ENCODE measurements at regions not wholly inside any gene's neighbourhood (a gene's known extent, or its start where the extent isn't known, plus 50 kb on each side); places are given as distances from the start of the nearest gene placed in this dataset.
A peak's percentile ranks its signal among the peaks of the same experiment; 100 is the strongest.

- no peak for DNase-seq (ENCODE audit: low read depth)
Observed at GRCh38 chr9:515665-516064, 301.0 kb downstream of the DOCK8 start.

DNA sequence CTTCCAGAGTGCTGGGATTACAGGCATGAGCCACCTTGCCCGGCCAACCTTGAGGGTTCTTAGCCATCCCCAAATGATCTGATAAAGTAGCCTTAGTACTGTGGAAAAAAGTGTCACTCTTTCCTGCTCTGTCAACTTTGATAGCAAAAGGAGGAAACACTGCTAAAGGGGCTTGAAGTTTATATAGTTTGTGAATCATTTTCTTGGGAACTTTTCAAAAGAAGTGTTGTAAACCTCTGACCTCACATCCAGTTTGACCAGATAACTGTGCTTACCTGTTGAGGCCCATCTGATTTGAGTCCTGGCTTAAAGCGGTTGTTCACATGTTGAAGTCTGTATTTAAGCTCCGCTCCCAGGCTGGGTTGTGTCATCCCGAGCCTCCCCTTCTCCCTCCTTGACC lies 303.3 kb downstream of the DOCK8 start:
- DNase-seq (ENCODE audit: low read depth), result no peak

GRCh38 chr9:518540-518939 lies 303.9 kb downstream of the DOCK8 start:
- DNase-seq (ENCODE audit: low read depth), result no peak

GRCh38 chr9:519579-519978 lies 304.9 kb downstream of the DOCK8 start:
- no peak for DNase-seq (ENCODE audit: low read depth)

- no peak for DNase-seq (ENCODE audit: low read depth)
Observed at GRCh38 chr9:520302-520701, 305.6 kb downstream of the DOCK8 start.

DNA sequence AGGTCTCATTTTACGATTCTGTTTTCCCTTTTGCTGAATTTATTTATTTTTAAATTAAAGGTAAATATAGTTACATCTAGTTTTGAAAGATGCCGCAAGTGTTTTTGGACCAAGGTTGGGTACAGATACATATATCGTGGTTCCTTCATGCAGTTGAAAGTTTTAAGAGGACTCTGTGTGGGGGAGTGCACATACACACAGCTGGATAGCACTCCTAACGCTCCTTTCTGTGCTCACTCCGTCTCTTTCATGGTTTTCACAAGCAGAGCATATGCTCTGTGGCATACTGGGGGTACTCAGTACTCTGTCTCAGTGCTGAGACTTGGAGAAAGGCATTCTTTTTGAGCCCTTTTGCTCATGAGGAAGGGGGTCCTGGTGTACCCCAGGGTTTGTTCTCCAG lies 307.5 kb downstream of the DOCK8 start:
- DNase-seq (ENCODE audit: low read depth), result no peak

GRCh38 chr9:522658-523057 lies 308.0 kb downstream of the DOCK8 start:
- no peak for DNase-seq (ENCODE audit: low read depth)

DNA sequence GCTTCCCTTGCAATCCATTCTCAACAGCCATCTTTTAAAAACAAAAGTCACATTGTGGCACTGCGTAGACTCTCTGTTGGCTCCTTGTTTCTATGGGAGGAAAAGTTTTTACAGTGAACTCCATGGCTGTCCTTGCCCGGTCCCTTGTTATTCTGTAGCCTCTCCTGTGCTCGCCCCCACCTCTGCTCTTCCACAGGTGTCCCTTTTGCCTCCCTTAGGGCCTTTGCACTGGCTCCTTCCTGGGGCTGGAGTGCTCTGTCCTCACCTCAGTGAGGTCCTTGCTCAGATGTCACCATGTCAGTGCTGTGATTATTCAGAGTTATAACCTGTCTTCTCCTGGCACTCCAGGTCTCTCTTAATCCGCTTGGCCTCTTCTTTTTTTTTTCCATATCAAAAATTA lies 308.8 kb downstream of the DOCK8 start:
- no peak for DNase-seq (ENCODE audit: low read depth)

DNA sequence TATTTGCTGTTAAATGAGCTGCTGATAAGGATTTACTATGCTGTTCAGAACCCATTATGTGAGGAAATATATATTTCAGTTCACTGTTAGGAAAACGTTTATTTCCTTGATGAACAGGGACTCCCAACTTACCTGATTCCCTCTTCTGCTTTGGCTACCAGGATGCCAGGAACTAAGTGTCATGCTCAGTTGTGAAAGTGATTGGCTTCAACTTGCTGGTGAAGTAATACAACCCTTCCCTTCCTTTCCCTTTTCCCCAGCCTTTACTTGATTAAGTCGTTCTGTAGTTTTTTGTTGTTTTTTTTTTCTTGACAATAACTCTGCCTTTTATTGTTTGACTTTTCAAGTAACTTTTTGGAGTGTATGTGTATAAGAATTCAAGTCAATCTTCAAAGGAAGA lies 309.3 kb downstream of the DOCK8 start:
- DNase-seq (ENCODE audit: low read depth), result no peak

DNA sequence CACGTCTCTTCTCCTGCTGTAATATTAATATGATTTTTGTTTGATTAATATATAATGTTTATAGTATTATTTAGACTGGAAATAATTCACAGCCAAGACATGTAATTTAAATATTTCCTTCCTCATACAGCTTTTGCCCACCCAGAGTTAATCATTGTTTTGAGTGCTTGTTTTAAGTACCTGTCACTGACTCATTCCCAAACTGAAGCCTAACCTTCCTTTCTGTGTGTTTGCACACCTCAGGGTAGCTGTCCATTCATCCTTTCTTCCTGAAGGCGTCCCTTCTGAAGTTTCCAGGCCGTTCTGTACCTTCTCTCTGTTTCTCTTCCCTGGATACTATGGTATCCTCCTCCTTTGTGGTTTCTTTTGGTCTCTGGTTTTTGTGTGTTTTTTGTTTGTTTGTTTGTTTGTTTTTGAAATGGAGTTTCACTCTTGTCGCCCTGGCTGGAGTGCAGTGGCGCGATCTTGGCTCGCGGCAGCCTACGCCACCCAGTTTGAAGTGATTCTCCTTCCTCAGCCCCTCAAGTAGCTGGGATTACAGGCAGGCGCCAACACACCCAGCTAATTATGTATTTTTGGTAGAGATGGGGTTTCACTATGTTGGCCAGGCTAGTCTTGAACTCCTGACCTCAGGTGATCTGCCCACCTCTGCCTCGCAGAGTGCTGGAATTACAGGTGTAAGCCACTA lies 312.4 kb downstream of the DOCK8 start:
- no peak for DNase-seq (ENCODE audit: low read depth)

- DNase-seq (ENCODE audit: low read depth), result no peak
Observed at GRCh38 chr9:529731-530130, 311.8 kb upstream of the DMRT1 start.

DNA sequence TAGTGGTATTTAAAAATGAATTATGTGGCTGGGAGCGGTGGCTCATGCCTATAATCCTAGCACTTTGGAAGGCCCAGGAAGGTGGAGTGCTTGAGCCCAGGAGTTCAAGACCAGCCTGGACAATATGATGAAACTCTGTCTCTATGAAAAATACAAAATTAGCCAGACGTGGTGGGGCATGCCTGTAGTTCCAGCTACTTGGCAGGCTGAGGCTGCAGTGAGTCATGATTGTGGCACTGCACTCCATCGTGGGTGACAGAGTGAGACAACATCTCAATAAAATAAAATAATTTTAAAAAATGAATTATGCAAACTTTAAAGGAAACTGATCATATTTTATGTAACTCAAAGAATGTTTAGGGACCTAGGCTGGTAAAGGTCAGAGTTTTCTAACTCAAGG lies 310.8 kb upstream of the DMRT1 start:
- peak; percentile 12 for DNase-seq (ENCODE audit: low read depth)

DNA sequence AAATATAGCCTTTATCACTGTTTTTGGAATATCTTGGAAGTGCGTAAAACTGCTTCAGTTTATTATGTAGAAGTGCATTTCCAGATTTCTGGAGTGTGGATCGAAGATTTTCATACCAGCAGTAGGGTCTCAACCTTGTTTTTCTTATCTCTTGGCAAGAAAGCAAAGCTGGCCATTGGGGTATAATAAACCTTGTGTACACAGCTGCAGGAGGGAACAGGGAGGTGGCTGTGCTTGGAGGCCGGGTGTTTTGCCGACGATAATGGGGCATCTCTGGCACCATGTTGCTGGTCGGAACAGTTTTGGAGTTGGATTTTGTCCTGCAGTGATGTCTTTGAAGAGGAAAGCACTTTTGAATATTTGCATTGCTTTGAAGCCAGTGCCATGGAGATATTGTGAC lies 308.8 kb upstream of the DMRT1 start:
- DNase-seq (ENCODE audit: low read depth), result no peak

DNA sequence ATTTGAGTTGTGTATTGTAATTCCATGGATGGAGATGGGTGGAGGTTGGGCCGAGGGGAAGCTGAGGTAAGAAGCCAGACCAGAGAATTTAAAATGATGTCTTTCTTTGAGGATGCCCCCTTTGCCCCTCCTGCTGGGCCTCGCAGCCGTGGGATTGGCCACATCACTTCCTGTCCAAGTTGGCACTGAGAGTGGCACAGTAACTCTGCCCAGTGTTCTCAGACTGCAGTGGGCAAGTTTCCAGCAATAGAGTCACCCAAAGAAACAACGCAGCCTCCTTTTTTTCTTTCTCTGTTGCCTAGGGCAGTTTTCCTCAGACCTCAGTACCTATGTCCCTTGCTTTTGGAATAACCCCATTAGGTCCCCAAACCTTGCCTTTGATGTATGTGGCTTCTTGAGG lies 306.6 kb upstream of the DMRT1 start:
- DNase-seq (ENCODE audit: low read depth), result no peak

DNA sequence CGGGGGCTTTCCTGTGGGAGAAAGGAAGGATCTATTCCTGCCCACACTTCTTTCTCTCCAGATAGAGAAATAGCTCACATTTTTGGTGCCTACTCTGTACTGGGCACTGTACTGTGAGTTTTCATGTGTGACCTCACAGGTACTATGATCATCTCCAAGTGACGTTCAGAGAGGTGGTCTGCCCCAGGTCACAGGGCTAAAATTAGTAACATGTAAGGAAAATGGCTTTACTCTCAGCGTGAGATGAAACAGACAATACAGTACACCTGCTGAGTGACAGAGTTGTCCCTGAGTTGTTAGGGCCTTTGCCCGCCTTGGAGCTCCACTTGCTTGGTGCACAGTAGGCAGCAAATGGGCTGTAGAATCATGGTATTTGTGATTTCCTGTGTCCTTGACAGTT lies 306.1 kb upstream of the DMRT1 start:
- DNase-seq (ENCODE audit: low read depth), result no peak

DNA sequence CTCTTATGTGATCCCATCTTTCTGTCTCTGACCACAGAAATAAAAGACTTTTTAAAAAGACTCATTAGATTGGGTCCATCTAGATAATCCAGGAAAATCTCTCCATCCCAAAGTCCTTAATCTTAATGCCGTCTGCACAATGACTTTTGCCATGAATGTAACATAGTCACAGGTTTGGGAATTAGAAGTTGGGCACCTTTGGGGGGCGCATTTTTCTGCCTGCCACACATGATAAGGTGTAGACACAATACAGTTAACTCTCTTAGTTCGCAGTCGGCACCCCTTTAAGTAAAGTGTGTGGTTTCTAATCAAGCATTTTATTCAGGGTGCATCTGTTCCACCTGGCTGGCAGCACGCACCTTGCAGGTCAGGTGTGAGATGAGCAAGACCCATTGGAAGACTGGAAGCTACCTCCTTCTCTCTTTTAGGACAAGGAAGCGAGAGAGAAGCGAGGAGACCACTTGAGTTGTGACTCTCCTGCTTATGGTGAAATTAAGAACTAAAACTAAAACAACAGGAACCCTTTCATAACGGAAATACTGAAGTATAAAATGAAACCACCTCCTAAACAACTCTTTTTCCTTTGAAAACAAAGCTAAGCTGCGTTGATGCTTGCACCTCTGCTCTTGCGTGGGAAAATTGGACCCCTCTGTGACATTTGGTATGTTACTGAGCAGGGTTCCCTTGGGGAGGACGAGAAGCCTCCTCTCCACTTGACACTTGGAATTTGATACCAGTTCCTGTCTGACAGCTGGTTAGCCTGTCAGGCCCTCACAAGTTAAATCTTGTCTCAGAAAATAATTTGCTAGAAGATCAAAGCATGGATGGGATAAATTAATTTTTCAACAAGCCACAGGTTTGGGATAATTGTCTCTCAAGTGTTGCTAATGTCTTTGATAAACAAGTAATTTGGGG lies 304.6 kb upstream of the DMRT1 start:
- no peak for DNase-seq (ENCODE audit: low read depth)

GRCh38 chr9:543478-543877 lies 298.0 kb upstream of the DMRT1 start:
- no peak for DNase-seq (ENCODE audit: low read depth)

DNA sequence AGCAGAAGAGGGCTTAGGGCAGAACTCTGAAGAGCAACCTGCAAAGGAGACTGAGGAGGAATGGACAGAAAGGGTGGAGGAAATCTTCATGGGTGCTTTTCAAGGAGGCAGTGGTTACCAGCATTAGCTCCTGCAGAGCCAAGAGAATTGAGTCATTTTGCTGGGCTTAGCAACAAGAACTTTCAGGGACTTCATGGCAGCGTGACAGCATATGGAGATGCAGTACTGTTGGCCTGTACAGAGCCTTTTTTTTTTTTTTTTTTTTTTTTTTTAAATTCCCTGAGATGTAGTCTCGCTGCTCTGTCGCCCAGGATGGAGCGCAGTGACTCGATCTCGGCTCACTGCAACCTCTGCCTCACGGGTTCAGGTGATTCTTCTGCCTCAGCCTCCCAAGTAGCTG lies 296.0 kb upstream of the DMRT1 start:
- DNase-seq (ENCODE audit: low read depth), result no peak

DNA sequence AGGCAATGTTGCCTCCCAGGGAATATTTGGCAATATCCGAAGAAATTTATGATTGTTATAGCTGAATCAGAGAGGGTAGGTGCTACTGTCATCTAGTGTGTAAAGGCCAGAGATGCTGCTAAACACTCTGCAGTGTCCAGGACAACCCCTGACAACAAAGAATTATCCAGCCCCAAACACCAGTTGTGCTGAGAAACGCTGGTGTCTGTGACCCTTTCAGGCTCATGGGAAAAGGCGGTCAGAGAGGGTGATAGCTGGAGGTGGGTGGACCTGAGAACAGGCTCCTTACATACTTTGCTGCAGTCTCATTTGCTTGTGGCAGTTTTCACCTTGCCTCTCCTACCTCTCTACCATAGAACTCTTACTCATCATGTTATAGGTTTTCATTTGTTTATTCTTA lies 295.3 kb upstream of the DMRT1 start:
- no peak for DNase-seq (ENCODE audit: low read depth)

DNA sequence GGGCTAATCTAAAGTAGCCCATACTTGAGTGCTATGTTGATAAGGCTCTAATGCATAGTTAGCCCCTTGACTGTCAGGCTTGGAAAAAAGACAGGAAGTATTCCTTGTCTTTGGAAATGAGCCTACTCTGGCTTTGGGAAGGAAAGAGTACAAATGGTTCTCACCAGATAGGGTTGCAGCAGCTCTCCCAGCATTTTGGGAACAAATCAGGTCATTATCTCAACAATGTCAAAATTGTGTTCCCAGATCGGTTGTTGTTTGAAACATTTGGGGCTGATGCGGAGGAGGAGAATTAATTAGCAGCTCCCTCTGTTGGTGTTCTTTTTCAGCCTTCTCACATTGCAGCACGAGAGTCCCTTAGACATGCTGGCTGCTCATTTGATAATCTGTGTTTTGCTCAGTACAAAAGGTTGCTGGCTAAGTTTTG lies 294.7 kb upstream of the DMRT1 start:
- DNase-seq (ENCODE audit: low read depth), result peak; percentile 5

DNA sequence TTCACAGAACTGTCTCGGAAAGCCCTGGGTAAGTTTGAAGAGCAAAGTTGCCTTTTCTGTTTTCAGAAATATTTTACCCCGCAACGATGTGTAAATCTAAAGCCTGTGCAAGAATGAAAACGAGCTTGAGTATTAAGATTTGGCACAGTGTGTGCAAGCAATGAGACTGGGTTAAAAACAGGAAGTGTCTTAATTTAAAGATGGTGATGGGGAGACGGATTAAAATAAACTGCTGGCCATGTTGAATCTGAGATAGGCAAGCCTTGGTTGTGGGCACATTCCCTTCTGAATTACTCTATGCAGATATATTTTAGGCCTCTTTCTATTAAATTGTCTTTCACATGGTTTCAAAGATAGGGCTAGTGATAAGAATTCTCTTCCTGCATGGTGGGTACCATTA lies 294.2 kb upstream of the DMRT1 start:
- no peak for DNase-seq (ENCODE audit: low read depth)

GRCh38 chr9:549455-549997 lies 292.0 kb upstream of the DMRT1 start:
- no peak for DNase-seq (ENCODE audit: low read depth)

- DNase-seq (ENCODE audit: low read depth), result no peak
Observed at GRCh38 chr9:550333-550732, 291.2 kb upstream of the DMRT1 start.

All from LHCN-M2 (cell line).